ENCODE measurements at regions not wholly inside any gene's neighbourhood (a gene's known extent, or its start where the extent isn't known, plus 50 kb on each side); places are given as distances from the start of the nearest gene placed in this dataset.

DNA sequence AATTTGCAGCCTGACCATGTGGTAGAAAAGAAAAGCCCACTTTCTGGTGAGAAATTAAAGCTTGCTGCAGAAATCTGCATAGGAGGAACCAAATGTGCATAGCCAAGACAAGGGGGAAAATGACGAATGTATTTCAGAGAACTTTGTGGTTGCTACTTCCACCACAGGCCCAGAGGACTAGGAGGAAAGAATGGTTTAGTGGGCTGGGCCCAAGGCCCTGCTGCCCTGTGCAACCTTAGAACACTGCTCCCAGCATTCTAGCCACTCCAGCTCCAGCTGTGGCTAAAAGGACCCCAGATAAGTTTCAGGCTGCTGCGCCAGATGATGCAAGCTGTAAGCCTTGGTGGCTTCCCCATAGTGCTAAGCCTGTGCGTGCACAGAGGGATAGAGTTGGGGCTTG, 764.3 kb downstream of the SLC6A15 start:
- TF ChIP-seq POLR2A (IDR thresholded peaks at IDR 0.05) (no peak), EP300 (IDR thresholded peaks at IDR 0.05) (no peak)
- TF ChIP-seq, protein P1, sequence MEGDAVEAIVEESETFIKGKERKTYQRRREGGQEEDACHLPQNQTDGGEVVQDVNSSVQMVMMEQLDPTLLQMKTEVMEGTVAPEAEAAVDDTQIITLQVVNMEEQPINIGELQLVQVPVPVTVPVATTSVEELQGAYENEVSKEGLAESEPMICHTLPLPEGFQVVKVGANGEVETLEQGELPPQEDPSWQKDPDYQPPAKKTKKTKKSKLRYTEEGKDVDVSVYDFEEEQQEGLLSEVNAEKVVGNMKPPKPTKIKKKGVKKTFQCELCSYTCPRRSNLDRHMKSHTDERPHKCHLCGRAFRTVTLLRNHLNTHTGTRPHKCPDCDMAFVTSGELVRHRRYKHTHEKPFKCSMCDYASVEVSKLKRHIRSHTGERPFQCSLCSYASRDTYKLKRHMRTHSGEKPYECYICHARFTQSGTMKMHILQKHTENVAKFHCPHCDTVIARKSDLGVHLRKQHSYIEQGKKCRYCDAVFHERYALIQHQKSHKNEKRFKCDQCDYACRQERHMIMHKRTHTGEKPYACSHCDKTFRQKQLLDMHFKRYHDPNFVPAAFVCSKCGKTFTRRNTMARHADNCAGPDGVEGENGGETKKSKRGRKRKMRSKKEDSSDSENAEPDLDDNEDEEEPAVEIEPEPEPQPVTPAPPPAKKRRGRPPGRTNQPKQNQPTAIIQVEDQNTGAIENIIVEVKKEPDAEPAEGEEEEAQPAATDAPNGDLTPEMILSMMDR (IDR thresholded peaks at IDR 0.05): no peak
